GM18498 (cell line): ENCODE measurements at regions not wholly inside any gene's neighbourhood (a gene's known extent, or its start where the extent isn't known, plus 50 kb on each side); places are given as distances from the start of the nearest gene placed in this dataset.

ENCODE experiments used
- ATAC-seq: cut with Tn5 transposase; IDR thresholded peaks from one replicate; pipeline ENCODE4 v1.9.1; 2021; ENCODE audit warnings: mild to moderate bottlenecking, moderate library complexity; ENCODE audit not compliant: unreplicated experiment

GRCh38 chr4:146029939-146030710, 91.5 kb upstream of the ZNF827 start:
- ATAC-seq = peak; percentile 89

GRCh38 chr4:146029147-146029546, 90.5 kb upstream of the ZNF827 start:
- peak; percentile 56 for ATAC-seq

- no peak for ATAC-seq
These were observed 89.1 kb upstream of the ZNF827 start for GRCh38 chr4:146027761-146028160.

GRCh38 chr4:146023334-146023967, 84.8 kb upstream of the ZNF827 start:
- peak; percentile 99 for ATAC-seq

GRCh38 chr4:146022541-146022940, 83.9 kb upstream of the ZNF827 start:
- no peak for ATAC-seq

GRCh38 chr4:146018247-146018646, 79.6 kb upstream of the ZNF827 start:
- ATAC-seq = no peak

GRCh38 chr4:146004730-146005129, 66.1 kb upstream of the ZNF827 start:
- ATAC-seq = no peak

GRCh38 chr4:145988628-145989027, 50.0 kb upstream of the ZNF827 start:
- ATAC-seq = no peak
